Nephron progenitor cell (in vitro differentiated cells): ENCODE measurements at regions not wholly inside any gene's neighbourhood (a gene's known extent, or its start where the extent isn't known, plus 50 kb on each side); places are given as distances from the start of the nearest gene placed in this dataset.

Source experiments
- DNase-seq: peaks from one replicate; pipeline ENCODE4 v3.0.0; 2021
- H3K27ac Mint-ChIP-seq: 2 replicates; pipeline ENCODE4 v1.8.0; 2021; ENCODE audit warnings: mild to moderate bottlenecking, moderate library complexity, mixed read lengths
- H3K27me3 Mint-ChIP-seq: 2 replicates; pipeline ENCODE4 v1.8.0; 2021; ENCODE audit warnings: mild to moderate bottlenecking, low read depth, mixed read lengths; ENCODE audit not compliant: poor library complexity
- H3K36me3 Mint-ChIP-seq: 2 replicates; pipeline ENCODE4 v1.8.0; 2021; ENCODE audit warnings: low read depth, mixed read lengths
- H3K4me1 Mint-ChIP-seq: 2 replicates; pipeline ENCODE4 v1.8.0; 2021; ENCODE audit warnings: mixed read lengths
- H3K4me3 Mint-ChIP-seq: 2 replicates; pipeline ENCODE4 v1.8.0; 2021; ENCODE audit warnings: mild to moderate bottlenecking, moderate library complexity, mixed read lengths
- H3K9me3 Mint-ChIP-seq: 2 replicates; pipeline ENCODE4 v1.8.0; 2021; ENCODE audit warnings: mild to moderate bottlenecking, moderate library complexity, mixed read lengths
- TF ChIP-seq, protein P1 (sequence below): fragments of 200-600 bp; sonication (generic); IDR thresholded peaks from 2 replicates; pipeline ENCODE4 v1.5.0; 2021; ENCODE audit warnings: antibody characterized with exemption

DNA sequence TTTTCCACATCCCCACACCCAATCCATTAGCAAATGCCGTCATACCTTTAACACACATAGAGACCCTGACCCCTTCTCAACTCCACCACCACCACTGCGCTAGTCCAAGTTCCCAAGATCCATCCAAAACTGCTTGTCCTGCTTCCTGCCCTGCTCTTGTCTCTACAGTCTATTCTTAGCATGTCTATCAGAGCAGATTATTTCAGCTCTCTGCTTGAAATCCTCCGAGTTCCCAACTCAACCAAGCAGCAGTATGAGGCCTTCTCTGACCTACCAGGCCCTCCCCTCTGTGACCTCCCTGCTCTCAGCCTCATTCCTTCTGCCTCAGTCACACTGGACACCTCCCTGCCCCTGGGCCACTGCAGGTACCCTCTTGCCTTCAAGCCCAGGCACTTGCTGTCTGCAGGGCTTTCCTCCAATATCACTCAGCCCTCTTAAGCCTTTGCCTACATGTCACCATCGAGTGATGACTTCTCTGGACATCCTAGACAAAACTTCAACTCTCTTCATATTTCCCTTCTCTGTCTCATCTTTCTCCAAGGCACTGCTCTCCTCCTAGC lies 134.6 kb downstream of the SPATA19 start:
- H3K4me1 Mint-ChIP-seq = no peaks in the 10 kb centered on the region
- peaks cover 28% of the 10 kb centered on the region for H3K27me3 Mint-ChIP-seq
- TF ChIP-seq, protein P1, sequence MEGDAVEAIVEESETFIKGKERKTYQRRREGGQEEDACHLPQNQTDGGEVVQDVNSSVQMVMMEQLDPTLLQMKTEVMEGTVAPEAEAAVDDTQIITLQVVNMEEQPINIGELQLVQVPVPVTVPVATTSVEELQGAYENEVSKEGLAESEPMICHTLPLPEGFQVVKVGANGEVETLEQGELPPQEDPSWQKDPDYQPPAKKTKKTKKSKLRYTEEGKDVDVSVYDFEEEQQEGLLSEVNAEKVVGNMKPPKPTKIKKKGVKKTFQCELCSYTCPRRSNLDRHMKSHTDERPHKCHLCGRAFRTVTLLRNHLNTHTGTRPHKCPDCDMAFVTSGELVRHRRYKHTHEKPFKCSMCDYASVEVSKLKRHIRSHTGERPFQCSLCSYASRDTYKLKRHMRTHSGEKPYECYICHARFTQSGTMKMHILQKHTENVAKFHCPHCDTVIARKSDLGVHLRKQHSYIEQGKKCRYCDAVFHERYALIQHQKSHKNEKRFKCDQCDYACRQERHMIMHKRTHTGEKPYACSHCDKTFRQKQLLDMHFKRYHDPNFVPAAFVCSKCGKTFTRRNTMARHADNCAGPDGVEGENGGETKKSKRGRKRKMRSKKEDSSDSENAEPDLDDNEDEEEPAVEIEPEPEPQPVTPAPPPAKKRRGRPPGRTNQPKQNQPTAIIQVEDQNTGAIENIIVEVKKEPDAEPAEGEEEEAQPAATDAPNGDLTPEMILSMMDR = no peak
- H3K4me3 Mint-ChIP-seq = no peak overlapping the region
- no peak for DNase-seq
- H3K9me3 Mint-ChIP-seq = no peaks in the 10 kb centered on the region
- no peak overlapping the region for H3K27ac Mint-ChIP-seq
- no peaks in the 10 kb centered on the region for H3K36me3 Mint-ChIP-seq

DNA sequence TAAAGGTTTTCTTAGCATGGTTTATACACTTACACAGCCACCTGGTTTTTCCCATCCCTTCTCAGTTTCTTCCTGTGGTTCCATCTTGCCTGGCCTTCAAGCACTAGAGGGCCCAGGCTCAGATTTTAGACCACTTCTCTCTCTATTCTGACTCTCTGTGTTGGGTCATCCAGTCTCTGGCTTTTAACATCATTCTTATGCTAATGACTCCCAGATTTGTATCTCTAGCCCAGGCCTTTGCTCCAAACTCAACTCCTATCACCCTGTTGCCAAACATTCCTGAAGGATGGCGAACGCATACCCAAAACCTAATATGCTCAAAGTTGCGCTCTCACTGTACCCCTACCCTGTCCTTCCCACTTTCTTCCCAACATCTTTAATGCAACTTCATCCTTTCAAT lies 135.1 kb downstream of the SPATA19 start:
- H3K27me3 Mint-ChIP-seq = peaks cover 25% of the 10 kb centered on the region
- no peaks in the 10 kb centered on the region for H3K36me3 Mint-ChIP-seq
- no peak for DNase-seq
- no peaks in the 10 kb centered on the region for H3K9me3 Mint-ChIP-seq
- no peaks in the 10 kb centered on the region for H3K4me1 Mint-ChIP-seq
- no peak overlapping the region for H3K4me3 Mint-ChIP-seq
- H3K27ac Mint-ChIP-seq = no peak overlapping the region
- TF ChIP-seq, protein P1 = no peak

DNA sequence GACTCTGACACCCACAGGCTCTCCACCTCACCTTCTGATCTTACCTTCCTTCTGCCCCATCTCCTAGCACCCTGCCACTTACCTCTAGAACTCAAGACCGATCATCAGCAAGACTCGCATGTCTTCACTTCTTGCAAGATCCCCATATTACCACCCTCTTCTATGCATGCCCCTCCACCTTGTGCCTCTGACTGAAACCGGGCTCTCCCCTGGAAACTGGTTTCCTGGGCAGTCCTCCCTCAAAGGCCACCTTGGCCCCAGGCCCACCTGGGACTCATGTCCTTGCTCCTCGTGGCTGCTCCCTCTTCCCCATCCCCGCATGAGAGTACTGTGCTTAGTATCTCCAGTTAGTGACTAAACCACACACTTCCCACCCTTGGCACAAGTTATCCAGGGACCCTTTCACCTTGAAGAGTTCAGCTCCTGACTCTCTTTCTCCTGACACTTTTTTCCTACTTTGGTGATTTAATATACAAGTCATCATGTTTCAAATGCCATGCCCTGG lies 136.7 kb downstream of the SPATA19 start:
- Mint-ChIP-seq H3K4me3 (no peak overlapping the region), H3K9me3 (no peaks in the 10 kb centered on the region), H3K36me3 (no peaks in the 10 kb centered on the region), H3K4me1 (no peaks in the 10 kb centered on the region), H3K27ac (no peak overlapping the region), H3K27me3 (peaks cover 15% of the 10 kb centered on the region)
- no peak for DNase-seq
- TF ChIP-seq, protein P1 = no peak

DNA sequence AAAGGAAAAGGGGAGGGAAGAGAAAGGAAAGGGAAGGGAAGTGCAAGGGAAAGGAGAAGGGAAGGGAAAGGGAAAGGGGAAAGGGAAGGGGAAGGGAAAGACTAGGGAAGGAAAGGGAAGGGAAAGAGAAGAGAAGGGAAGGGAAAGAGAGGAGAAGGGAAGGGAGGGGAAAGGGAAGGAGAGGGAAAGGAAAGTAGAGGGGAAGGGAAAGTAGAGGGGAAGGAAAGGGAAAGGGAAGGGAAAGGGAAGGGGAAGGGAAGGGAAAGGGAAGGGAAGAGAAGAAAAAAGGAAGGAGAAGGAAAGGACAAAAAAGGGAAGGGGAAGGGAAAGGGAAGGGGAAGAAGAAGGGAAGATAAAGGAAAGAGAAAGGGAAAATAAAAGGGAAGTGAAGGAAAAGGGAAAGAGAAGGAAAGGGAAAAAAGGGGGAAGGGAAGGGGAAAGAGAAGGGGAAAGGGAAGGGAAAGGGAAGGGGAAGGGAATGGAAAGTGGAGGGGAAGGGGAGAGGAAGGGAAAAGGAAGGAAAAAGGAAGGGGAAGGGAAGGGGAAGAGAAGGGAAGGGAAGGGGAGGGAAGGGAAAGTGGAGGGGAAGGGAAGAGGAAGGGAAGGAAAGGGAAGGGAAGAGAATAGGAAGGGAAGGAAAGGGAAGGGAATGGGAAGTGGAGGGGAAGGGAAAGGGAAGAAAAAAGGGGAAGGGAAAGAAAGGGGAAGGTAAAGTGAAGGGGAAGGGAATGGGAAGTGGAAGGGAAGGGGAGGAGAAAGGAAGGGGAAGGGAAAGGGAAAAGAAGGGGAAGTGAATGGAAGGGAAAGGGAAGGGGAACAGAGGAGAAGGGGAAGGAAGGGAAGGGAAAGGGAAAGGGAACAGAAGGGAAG lies 138.2 kb downstream of the SPATA19 start:
- Mint-ChIP-seq H3K36me3 (no peaks in the 10 kb centered on the region), H3K9me3 (no peaks in the 10 kb centered on the region)

DNA sequence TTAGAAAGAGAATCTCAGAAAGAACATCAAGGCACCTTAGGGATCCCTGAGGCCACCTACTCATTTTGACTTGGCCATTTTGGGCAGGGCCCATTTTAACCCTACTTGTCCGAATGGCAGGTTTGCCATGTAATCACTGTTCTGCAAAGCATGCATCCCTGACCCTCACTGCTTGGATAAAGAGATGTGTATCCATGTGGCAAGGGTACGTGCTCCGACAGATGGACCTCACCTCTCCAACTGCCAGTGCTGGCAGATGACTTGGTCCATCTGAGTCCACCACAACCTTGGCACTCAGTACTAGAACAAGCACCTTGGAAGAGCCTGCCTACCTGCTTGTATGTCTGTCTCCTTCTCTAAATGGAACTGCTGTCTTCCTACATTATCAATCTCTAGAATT lies 139.4 kb downstream of the SPATA19 start:
- H3K27ac Mint-ChIP-seq = no peak overlapping the region
- H3K4me3 Mint-ChIP-seq = no peak overlapping the region
- no peaks in the 10 kb centered on the region for H3K36me3 Mint-ChIP-seq
- H3K9me3 Mint-ChIP-seq = no peaks in the 10 kb centered on the region
- no peaks in the 10 kb centered on the region for H3K4me1 Mint-ChIP-seq
- DNase-seq = no peak
- H3K27me3 Mint-ChIP-seq = peaks cover 16% of the 10 kb centered on the region
- TF ChIP-seq, protein P1 = no peak

More for the DNA sequence above, 138.2 kb downstream of the SPATA19 start:
- H3K27ac Mint-ChIP-seq = no peak overlapping the region
- peaks cover 13% of the 10 kb centered on the region for H3K27me3 Mint-ChIP-seq
- H3K4me1 Mint-ChIP-seq = no peaks in the 10 kb centered on the region
- no peak overlapping the region for H3K4me3 Mint-ChIP-seq
- DNase-seq = no peak
- TF ChIP-seq, protein P1 = no peak
